ENCODE measurements at regions not wholly inside any gene's neighbourhood (a gene's known extent, or its start where the extent isn't known, plus 50 kb on each side); places are given as distances from the start of the nearest gene placed in this dataset.

GRCh38 chr16:59030923-59031485, 296.9 kb upstream of the GOT2 start:
- no peaks in the 10 kb centered on the region for H3K4me1 ChIP-seq (ENCODE audit: insufficient read depth, low read length)
- no peaks in the 10 kb centered on the region for H3F3A ChIP-seq (ENCODE audit: low read length, unreplicated experiment)
- ATAC-seq, result no peak
- TF ChIP-seq EZH2 (IDR thresholded peaks at IDR 0.05; ENCODE audit: low read length, unreplicated experiment) (no peak), CTCF (conservative IDR thresholded peaks at IDR 0.05; ENCODE audit: low read depth, low read length) (no peak), EZH2phosphoT487 (IDR thresholded peaks at IDR 0.05; ENCODE audit: borderline replicate concordance, low read length) (no peak)
- no peak for DNase-seq
- no peaks in the 10 kb centered on the region for H3K36me3 ChIP-seq (ENCODE audit: low read depth, low read length)
- no peak overlapping the region for H3K9ac ChIP-seq (ENCODE audit: low read length)
- CTCF ChIA-PET, result no interaction called here
- H3K27ac ChIP-seq (ENCODE audit: low read length), result no peak overlapping the region
- no peaks in the 10 kb centered on the region for H3K27me3 ChIP-seq (ENCODE audit: low read length)
- H3K9me2 ChIP-seq (replicated peaks; ENCODE audit: low read length), result no peaks in the 10 kb centered on the region
- H4K20me1 ChIP-seq (ENCODE audit: low read length), result no peaks in the 10 kb centered on the region
- no peak overlapping the region for H3K4me3 ChIP-seq (ENCODE audit: low read length)
- H3K9me3 ChIP-seq (ENCODE audit: low read length), result no peaks in the 10 kb centered on the region
- BruUV-seq (replicated peaks), result no TSS peak
- no peaks in the 10 kb centered on the region for H3K79me2 ChIP-seq (ENCODE audit: low read length)
- POLR2A ChIA-PET (ENCODE audit: unreplicated experiment), result no interaction called here
- H3K4me2 ChIP-seq (ENCODE audit: low read length), result no peak overlapping the region
- H2AFZ ChIP-seq (ENCODE audit: low read length), result no peak overlapping the region
- intact Hi-C loops (cut with micrococcal nuclease), result no loop called here

DNA sequence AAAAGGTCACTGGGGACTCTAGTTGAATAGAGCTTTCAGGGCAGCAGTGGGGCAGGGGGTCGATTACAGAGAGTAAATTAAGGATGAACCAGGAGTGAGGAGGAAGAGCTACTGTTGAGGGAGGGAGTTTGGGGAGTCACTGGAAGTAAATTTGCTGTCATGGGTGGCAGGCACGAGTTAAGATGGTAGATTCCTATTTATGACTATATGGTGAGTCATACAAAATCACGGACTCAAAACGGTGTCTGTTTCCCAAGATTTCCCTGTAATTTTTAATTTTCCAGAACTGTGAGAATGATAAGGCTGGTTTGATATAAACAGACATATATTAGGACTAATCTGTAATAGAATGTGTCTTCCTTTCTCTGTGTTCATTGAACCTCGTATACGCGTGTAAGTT, 287.6 kb upstream of the GOT2 start:
- CTCF ChIA-PET, result no interaction called here
- DNase-seq, result no peak
- no peak overlapping the region for H3K4me3 ChIP-seq (ENCODE audit: low read length)

More for the DNA sequence above, 287.6 kb upstream of the GOT2 start:
- no peaks in the 10 kb centered on the region for H3K9me3 ChIP-seq (ENCODE audit: low read length)
- H3K27ac ChIP-seq (ENCODE audit: low read length), result no peak overlapping the region
- no peaks in the 10 kb centered on the region for H3K27me3 ChIP-seq (ENCODE audit: low read length)
- BruUV-seq (replicated peaks), result no TSS peak
- H4K20me1 ChIP-seq (ENCODE audit: low read length), result no peaks in the 10 kb centered on the region
- H3K9me2 ChIP-seq (replicated peaks; ENCODE audit: low read length), result no peaks in the 10 kb centered on the region
- no peak for ATAC-seq
- intact Hi-C loops (cut with micrococcal nuclease), result no loop called here
- H3K79me2 ChIP-seq (ENCODE audit: low read length), result no peaks in the 10 kb centered on the region
- no peak overlapping the region for H3K4me2 ChIP-seq (ENCODE audit: low read length)
- H3K9ac ChIP-seq (ENCODE audit: low read length), result no peak overlapping the region
- POLR2A ChIA-PET (ENCODE audit: unreplicated experiment), result no interaction called here
- no peaks in the 10 kb centered on the region for H3K36me3 ChIP-seq (ENCODE audit: low read depth, low read length)
- TF ChIP-seq EZH2 (IDR thresholded peaks at IDR 0.05; ENCODE audit: low read length, unreplicated experiment) (no peak), EZH2phosphoT487 (IDR thresholded peaks at IDR 0.05; ENCODE audit: borderline replicate concordance, low read length) (no peak), CTCF (conservative IDR thresholded peaks at IDR 0.05; ENCODE audit: low read depth, low read length) (no peak)
- no peak overlapping the region for H2AFZ ChIP-seq (ENCODE audit: low read length)
- H3F3A ChIP-seq (ENCODE audit: low read length, unreplicated experiment), result no peaks in the 10 kb centered on the region
- no peaks in the 10 kb centered on the region for H3K4me1 ChIP-seq (ENCODE audit: insufficient read depth, low read length)

Measured in PC-3 (cell line).